Fibroblast of lung (primary cell): ENCODE measurements at regions not wholly inside any gene's neighbourhood (a gene's known extent, or its start where the extent isn't known, plus 50 kb on each side); places are given as distances from the start of the nearest gene placed in this dataset.

Experiments
- CTCF ChIP-seq, 2 donors: IDR thresholded peaks in 1 of 2; conservative IDR thresholded peaks in 1 of 2; 1 replicate in 1 of 2; 2 replicates in 1 of 2; pipeline ENCODE4 v1.5.1; 2011 to 2012; ENCODE audit warnings: low read length in 2 of 2, control low read depth in 1 of 2, inconsistent platforms in 1 of 2, low read depth in 1 of 2, mild to moderate bottlenecking in 1 of 2
- EZH2 ChIP-seq: IDR thresholded peaks from 2 replicates; pipeline ENCODE4 v1.5.1; 2012; ENCODE audit warnings: low read length, control low read depth, mild to moderate bottlenecking; ENCODE audit errors: missing control alignments

GRCh38 chr11:128304666-128305485 is 282.5 kb downstream of the ETS1 start:
- TF ChIP-seq CTCF (conservative IDR thresholded peaks at IDR 0.05 in 1 of 2, IDR thresholded peaks at IDR 0.05 in 1 of 2; ENCODE audit: low read depth in 1 of 2, low read length in 2 of 2) (no peak), EZH2 (no peak)
